PC-3 (cell line): ENCODE measurements at regions not wholly inside any gene's neighbourhood (a gene's known extent, or its start where the extent isn't known, plus 50 kb on each side); places are given as distances from the start of the nearest gene placed in this dataset.

Source experiments
- ATAC-seq: fragments of 200-7000 bp; cut with Tn5 transposase; 2 replicates; pipeline ENCODE4 v1.9.1; 2020; ENCODE audit warnings: mild to moderate bottlenecking, moderate library complexity
- BruUV-seq: library from RNA; stranded (reverse); fragments of 400-500 nt; replicated peaks from 2 replicates; lab custom pipeline; 2021; lab: Mats Ljungman, UMichigan
- CTCF ChIA-PET: fragments of 300-600 bp; sonication (Branson Sonifier 250); formaldehyde crosslinking; loops from one replicate; lab custom pipeline; 2022; ENCODE audit warnings: antibody characterized with exemption; lab: Charles Lee
- POLR2A ChIA-PET: fragments of 300-600 bp; sonication (Branson Sonifier 250); formaldehyde crosslinking; loops from one replicate; lab custom pipeline; 2022; ENCODE audit warnings: antibody characterized with exemption; ENCODE audit not compliant: unreplicated experiment; lab: Charles Lee
- DNase-seq: peaks from one replicate; pipeline ENCODE4 v3.0.0-alpha.2; 2015
- H2AFZ ChIP-seq: fragments of 300-600 bp; sonication (generic); 2 replicates; pipeline ENCODE4 v1.6.0; 2016; ENCODE audit warnings: antibody characterized with exemption, low read length
- H3F3A ChIP-seq: fragments of 300-600 bp; sonication (generic); one replicate; pipeline ENCODE4 v1.6.0; 2017; ENCODE audit warnings: antibody characterized with exemption, low read length, control low read depth, mild to moderate bottlenecking; ENCODE audit not compliant: unreplicated experiment
- H3K27ac ChIP-seq: fragments of 300-600 bp; sonication (generic); 2 replicates; pipeline ENCODE4 v1.5.1; 2016; ENCODE audit warnings: mild to moderate bottlenecking, low read length
- H3K27me3 ChIP-seq: fragments of 300-600 bp; sonication (generic); 2 replicates; pipeline ENCODE4 v1.6.1; 2016; ENCODE audit warnings: low read length, mixed read lengths
- H3K36me3 ChIP-seq: fragments of 300-600 bp; sonication (generic); 2 replicates; pipeline ENCODE4 v1.6.1; 2016; ENCODE audit warnings: low read depth, mixed run types, low read length, mixed read lengths
- H3K4me1 ChIP-seq: fragments of 300-600 bp; sonication (generic); 2 replicates; pipeline ENCODE4 v1.5.1; 2016; ENCODE audit warnings: low read length; ENCODE audit not compliant: insufficient read depth
- H3K4me2 ChIP-seq: fragments of 300-600 bp; sonication (generic); 2 replicates; pipeline ENCODE4 v1.6.0; 2016; ENCODE audit warnings: low read length
- H3K4me3 ChIP-seq: fragments of 300-600 bp; sonication (generic); 2 replicates; pipeline ENCODE4 v1.5.1; 2016; ENCODE audit warnings: mild to moderate bottlenecking, low read length, mixed read lengths
- H3K79me2 ChIP-seq: fragments of 300-600 bp; sonication (generic); 2 replicates; pipeline ENCODE4 v1.6.1; 2017; ENCODE audit warnings: low read length, mixed read lengths
- H3K9ac ChIP-seq: fragments of 300-600 bp; sonication (generic); 2 replicates; pipeline ENCODE4 v1.6.0; 2016; ENCODE audit warnings: mild to moderate bottlenecking, low read length
- H3K9me2 ChIP-seq: fragments of 300-600 bp; sonication (generic); replicated peaks from 2 replicates; pipeline ENCODE4 v1.6.1; 2016; ENCODE audit warnings: mixed run types, low read length, mixed read lengths
- H3K9me3 ChIP-seq: fragments of 300-600 bp; sonication (generic); 2 replicates; pipeline ENCODE4 v1.6.1; 2016; ENCODE audit warnings: low read length, mixed read lengths
- H4K20me1 ChIP-seq: fragments of 300-600 bp; sonication (generic); 2 replicates; pipeline ENCODE4 v1.6.1; 2016; ENCODE audit warnings: low read length, mixed read lengths
- CTCF ChIP-seq: fragments of 300-600 bp; sonication (generic); conservative IDR thresholded peaks from 2 replicates; pipeline ENCODE4 v1.5.1; 2017; ENCODE audit warnings: antibody characterized with exemption, low read depth, mild to moderate bottlenecking, low read length
- EZH2 ChIP-seq: fragments of 300-600 bp; sonication (generic); IDR thresholded peaks from one replicate; pipeline ENCODE4 v1.6.1; 2017; ENCODE audit warnings: antibody characterized with exemption, mild to moderate bottlenecking, low read length; ENCODE audit not compliant: unreplicated experiment
- EZH2phosphoT487 ChIP-seq: fragments of 300-600 bp; sonication (generic); IDR thresholded peaks from 2 replicates; pipeline ENCODE4 v1.6.1; 2018; ENCODE audit warnings: mild to moderate bottlenecking, antibody characterized with exemption, low read length, borderline replicate concordance
- intact Hi-C: fragments of 100-400 bp; cut with micrococcal nuclease; formaldehyde crosslinking; loops from 2 replicates; pipeline ENCODE4 v1.9.0; 2023

- no peaks in the 10 kb centered on the region for H3K9me2 ChIP-seq
- H3F3A ChIP-seq, result no peaks in the 10 kb centered on the region
- intact Hi-C loops, result no loop called here
- H3K4me3 ChIP-seq, result no peak overlapping the region
- no peaks in the 10 kb centered on the region for H3K4me1 ChIP-seq
- no peak overlapping the region for H3K4me2 ChIP-seq
- BruUV-seq, result no TSS peak
- no peaks in the 10 kb centered on the region for H3K79me2 ChIP-seq
- DNase-seq, result no peak
- CTCF ChIA-PET, result no interaction called here
- H4K20me1 ChIP-seq, result no peaks in the 10 kb centered on the region
- no peaks in the 10 kb centered on the region for H3K9me3 ChIP-seq
- H3K27me3 ChIP-seq, result no peaks in the 10 kb centered on the region
- H3K27ac ChIP-seq, result no peak overlapping the region
- no peak for TF ChIP-seq EZH2
- no peak for TF ChIP-seq EZH2phosphoT487
- no peak for TF ChIP-seq CTCF
- H3K9ac ChIP-seq, result no peak overlapping the region
- no peak overlapping the region for H2AFZ ChIP-seq
- H3K36me3 ChIP-seq, result no peaks in the 10 kb centered on the region
- ATAC-seq, result no peak
- POLR2A ChIA-PET, result no interaction called here
These were observed 299.0 kb upstream of the PPFIA2 start for GRCh38 chr12:82058197-82058596.

- Histone ChIP-seq H3K79me2 (no peaks in the 10 kb centered on the region), H3K9ac (no peak overlapping the region), H3K27me3 (no peaks in the 10 kb centered on the region), H2AFZ (no peak overlapping the region), H3K9me2 (no peaks in the 10 kb centered on the region), H3K9me3 (no peaks in the 10 kb centered on the region), H3K27ac (no peak overlapping the region), H3K4me3 (no peak overlapping the region), H4K20me1 (no peaks in the 10 kb centered on the region), H3K36me3 (no peaks in the 10 kb centered on the region), H3F3A (no peaks in the 10 kb centered on the region), H3K4me1 (no peaks in the 10 kb centered on the region), H3K4me2 (no peak overlapping the region)
- ChIA-PET CTCF (no interaction called here), POLR2A (no interaction called here)
- TF ChIP-seq CTCF (no peak), EZH2 (no peak), EZH2phosphoT487 (no peak)
- DNase-seq, result peak; percentile 36
- ATAC-seq, result no peak
- intact Hi-C loops, result no loop called here
- BruUV-seq, result no TSS peak
These were observed 298.6 kb upstream of the PPFIA2 start for GRCh38 chr12:82057770-82058169.

- CTCF ChIA-PET, result no interaction called here
- ATAC-seq (no peak), DNase-seq (no peak)
- Histone ChIP-seq H4K20me1 (no peaks in the 10 kb centered on the region), H2AFZ (no peak overlapping the region), H3F3A (no peaks in the 10 kb centered on the region), H3K9ac (no peak overlapping the region), H3K27ac (no peak overlapping the region), H3K9me2 (no peaks in the 10 kb centered on the region), H3K9me3 (no peaks in the 10 kb centered on the region), H3K27me3 (no peaks in the 10 kb centered on the region), H3K36me3 (no peaks in the 10 kb centered on the region), H3K79me2 (no peaks in the 10 kb centered on the region), H3K4me3 (no peak overlapping the region), H3K4me1 (no peaks in the 10 kb centered on the region), H3K4me2 (no peak overlapping the region)
- no TSS peak for BruUV-seq
- intact Hi-C loops, result no loop called here
- POLR2A ChIA-PET, result no interaction called here
- no peak for TF ChIP-seq EZH2phosphoT487
- TF ChIP-seq CTCF, result no peak
- no peak for TF ChIP-seq EZH2
These were observed 296.2 kb upstream of the PPFIA2 start for GRCh38 chr12:82055391-82055790.
